GM19239 (cell line): ENCODE measurements at regions not wholly inside any gene's neighbourhood (a gene's known extent, or its start where the extent isn't known, plus 50 kb on each side); places are given as distances from the start of the nearest gene placed in this dataset.
"Not testable (repeated sequence)": the region's sequence is repeated elsewhere in the genome, so short reads cannot be mapped to it uniquely, and the experiment has no call there.

Source experiments
- DNase-seq: peaks from one replicate; pipeline ENCODE4 v3.0.0; 2011; ENCODE audit warnings: low spot score; ENCODE audit not compliant: insufficient read length
- FAIRE-seq: peaks from 2 replicates; lab custom pipeline; 2011; peaks lifted over from hg19 to GRCh38; lab: Jason Lieb, UNC

- FAIRE-seq = no peak
- DNase-seq = no peak
Observed at GRCh38 chr11:72525466-72525865, 91.1 kb upstream of the CLPB start.

GRCh38 chr11:72524711-72525110 lies 90.4 kb upstream of the CLPB start:
- FAIRE-seq (no peak), DNase-seq (no peak)

GRCh38 chr11:72523991-72524390 lies 89.7 kb upstream of the CLPB start:
- no peak for FAIRE-seq

GRCh38 chr11:72522186-72522585 lies 87.9 kb upstream of the CLPB start:
- DNase-seq (no peak), FAIRE-seq (no peak)

More at GRCh38 chr11:72523991-72524390, 89.7 kb upstream of the CLPB start:
- no peak for DNase-seq

GRCh38 chr11:72521664-72522063 lies 87.3 kb upstream of the CLPB start:
- FAIRE-seq = no peak
- no peak for DNase-seq

DNA sequence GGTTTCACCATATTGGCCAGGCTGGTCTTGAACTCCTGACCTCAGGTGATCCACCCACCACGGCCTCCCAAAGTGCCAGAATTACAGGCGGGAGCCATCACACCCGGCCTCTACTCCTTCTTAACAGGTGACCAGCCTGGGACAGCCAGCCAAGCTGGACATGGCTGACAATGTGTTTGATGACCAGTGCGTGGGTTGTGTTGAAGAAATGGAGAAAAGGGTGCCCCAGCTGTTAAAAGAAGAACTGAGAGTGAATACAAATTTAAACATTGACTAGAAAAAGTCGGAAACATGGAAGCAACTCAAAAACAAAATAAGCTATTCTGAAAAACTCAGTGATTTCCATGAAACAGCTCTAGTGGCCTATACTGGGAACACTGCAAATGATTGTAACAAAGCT lies 86.5 kb upstream of the CLPB start:
- FAIRE-seq = no peak
- no peak for DNase-seq

DNA sequence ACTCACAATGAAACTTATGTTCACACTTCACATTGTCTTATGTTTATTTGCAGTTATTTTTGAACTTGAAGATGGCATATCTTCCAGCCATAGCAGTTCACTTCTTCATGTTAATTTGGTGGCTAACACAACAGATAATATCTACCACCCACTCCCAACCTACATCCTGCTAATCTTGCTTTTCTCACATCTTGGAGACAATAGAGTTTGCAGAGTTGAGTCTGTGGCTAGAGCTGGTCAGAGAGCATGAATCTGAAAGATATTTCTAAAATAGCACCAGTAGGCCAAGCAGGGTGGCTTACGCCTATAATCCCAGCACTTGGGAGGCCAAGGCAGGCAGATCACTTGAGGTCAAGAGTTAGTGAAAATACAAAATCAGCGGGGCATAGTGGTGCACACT lies 85.6 kb upstream of the CLPB start:
- not testable (repeated sequence) for FAIRE-seq, DNase-seq

- no peak for DNase-seq
Observed at GRCh38 chr11:72519220-72519881, 85.0 kb upstream of the CLPB start.

GRCh38 chr11:72514331-72514730 lies 80.0 kb upstream of the CLPB start:
- FAIRE-seq = no peak
- DNase-seq = no peak

More at GRCh38 chr11:72519220-72519881, 85.0 kb upstream of the CLPB start:
- peak; percentile 76 for FAIRE-seq

- no peak for FAIRE-seq
- no peak for DNase-seq
Observed at GRCh38 chr11:72513411-72513810, 79.1 kb upstream of the CLPB start.

DNA sequence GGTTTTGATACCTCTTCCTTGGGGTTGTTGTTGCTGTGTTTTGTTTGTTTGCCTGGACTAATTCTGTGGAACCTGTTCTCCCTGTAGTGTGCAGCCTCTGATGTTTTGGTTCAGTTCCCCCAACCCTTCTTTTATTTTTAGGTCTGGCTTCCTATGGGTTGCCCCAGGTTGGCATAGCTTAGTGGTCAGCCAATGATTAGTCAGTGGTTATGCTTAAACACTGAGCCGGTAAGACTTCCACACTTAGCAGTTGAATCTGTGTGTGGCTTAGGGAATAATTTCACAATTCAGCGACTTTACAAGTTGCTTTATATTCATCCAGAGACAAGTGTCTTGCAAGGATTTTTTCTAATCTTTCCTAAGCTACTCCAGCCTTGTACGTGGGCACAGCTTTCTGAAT lies 78.6 kb upstream of the CLPB start:
- DNase-seq = no peak

DNA sequence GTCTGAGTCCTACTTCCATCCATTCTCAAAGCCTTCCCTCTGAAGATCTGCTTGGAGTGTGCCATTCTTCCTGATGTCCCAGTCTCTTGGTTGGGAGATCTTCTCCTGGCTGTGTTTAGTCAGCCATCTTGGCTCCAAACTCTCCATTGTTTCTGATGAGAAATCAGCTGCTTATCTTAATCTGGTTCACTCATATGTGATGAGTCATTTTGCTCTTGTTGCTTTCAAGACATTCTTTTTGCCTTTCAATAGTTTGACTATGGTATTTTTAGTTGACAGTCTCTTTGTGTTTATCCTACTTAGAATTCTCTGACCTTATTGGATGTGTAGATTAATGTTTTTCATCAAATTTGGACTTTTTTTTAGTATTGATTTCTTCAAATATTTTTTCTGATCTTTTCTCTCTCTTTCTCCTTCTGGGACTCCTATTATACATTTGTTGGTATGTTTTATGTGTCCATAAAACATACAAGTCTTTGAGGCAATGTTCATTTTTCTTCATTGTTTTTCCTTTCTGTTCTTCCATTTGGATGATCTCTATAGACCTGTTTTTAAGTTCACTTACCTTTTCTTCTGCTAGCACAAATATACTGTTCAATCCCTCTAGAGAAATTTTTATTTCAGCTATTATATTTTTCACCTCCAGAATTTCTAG lies 77.2 kb upstream of the CLPB start:
- DNase-seq (no peak), FAIRE-seq (no peak)

More for the DNA sequence above, 78.6 kb upstream of the CLPB start:
- no peak for FAIRE-seq

- no peak for FAIRE-seq
- DNase-seq = no peak
Observed at GRCh38 chr11:72507050-72507449, 72.7 kb upstream of the CLPB start.

GRCh38 chr11:72497731-72498130 lies 63.4 kb upstream of the CLPB start:
- FAIRE-seq (no peak), DNase-seq (no peak)

DNA sequence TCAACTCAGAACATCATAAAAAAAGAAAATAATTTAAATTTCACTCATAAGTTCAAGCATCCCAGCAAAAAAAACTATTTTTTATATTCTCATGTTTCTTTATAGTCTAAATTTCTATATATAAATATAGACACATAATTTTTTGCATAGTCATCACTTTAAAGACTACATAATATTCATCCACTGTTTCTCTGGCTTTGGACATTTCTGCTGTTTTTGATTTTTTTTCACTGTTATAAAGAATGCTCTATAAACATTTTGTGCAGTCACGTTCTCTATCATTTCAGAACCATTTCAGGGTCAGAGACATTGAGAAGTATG lies 59.7 kb upstream of the CLPB start:
- FAIRE-seq (no peak), DNase-seq (no peak)

GRCh38 chr11:72493426-72494108 lies 59.2 kb upstream of the CLPB start:
- FAIRE-seq (no peak), DNase-seq (no peak)

GRCh38 chr11:72491001-72491400 lies 56.7 kb upstream of the CLPB start:
- FAIRE-seq (no peak), DNase-seq (no peak)
